ENCODE measurements at regions not wholly inside any gene's neighbourhood (a gene's known extent, or its start where the extent isn't known, plus 50 kb on each side); places are given as distances from the start of the nearest gene placed in this dataset.

GRCh38 chr10:83078160-83078559, 1061.1 kb upstream of the GHITM start:
- no peak overlapping the region for H3K4me2 ChIP-seq (ENCODE audit: low read depth, low read length)
- H3K36me3 ChIP-seq (replicated peaks; ENCODE audit: insufficient read depth, low read length) = no peaks in the 10 kb centered on the region
- H3K4me1 ChIP-seq (ENCODE audit: low read length) = no peaks in the 10 kb centered on the region
- no peak overlapping the region for H3K27ac ChIP-seq (ENCODE audit: low read length)
- H3K9me2 ChIP-seq (replicated peaks; ENCODE audit: insufficient read depth, low read length) = no peaks in the 10 kb centered on the region
- no peak overlapping the region for H2AFZ ChIP-seq (ENCODE audit: low read length)
- no peaks in the 10 kb centered on the region for H4K20me1 ChIP-seq (ENCODE audit: insufficient read depth, low read length)
- H3K9ac ChIP-seq (ENCODE audit: low read length) = no peak overlapping the region
- DNase-seq = peak; percentile 24
- no peaks in the 10 kb centered on the region for H3K9me3 ChIP-seq (replicated peaks; ENCODE audit: insufficient read depth, low read length)
- H3K4me3 ChIP-seq (ENCODE audit: low read length) = no peak overlapping the region
- no peaks in the 10 kb centered on the region for H3K27me3 ChIP-seq (replicated peaks; ENCODE audit: insufficient read depth, low read length)
- TF ChIP-seq EZH2phosphoT487 (IDR thresholded peaks at IDR 0.05; ENCODE audit: low read length) (no peak), EZH2 (optimal IDR thresholded peaks at IDR 0.05; ENCODE audit: low read depth, low read length) (no peak), CTCF (IDR thresholded peaks at IDR 0.05; ENCODE audit: low read length) (no peak)
- no peaks in the 10 kb centered on the region for H3K79me2 ChIP-seq (ENCODE audit: low read length)
- H3F3A ChIP-seq (ENCODE audit: insufficient read depth, low read length) = no peaks in the 10 kb centered on the region

- H4K20me1 ChIP-seq (ENCODE audit: insufficient read depth, low read length) = no peaks in the 10 kb centered on the region
- no peak for TF ChIP-seq CTCF (IDR thresholded peaks at IDR 0.05; ENCODE audit: low read length)
- TF ChIP-seq EZH2phosphoT487 (IDR thresholded peaks at IDR 0.05; ENCODE audit: low read length) = no peak
- no peaks in the 10 kb centered on the region for H3K27me3 ChIP-seq (replicated peaks; ENCODE audit: insufficient read depth, low read length)
- no peaks in the 10 kb centered on the region for H3K4me1 ChIP-seq (ENCODE audit: low read length)
- no peak overlapping the region for H3K4me3 ChIP-seq (ENCODE audit: low read length)
- H3K27ac ChIP-seq (ENCODE audit: low read length) = no peak overlapping the region
- no peaks in the 10 kb centered on the region for H3K9me2 ChIP-seq (replicated peaks; ENCODE audit: insufficient read depth, low read length)
- no peak overlapping the region for H3K4me2 ChIP-seq (ENCODE audit: low read depth, low read length)
- no peak for DNase-seq
- H3K9me3 ChIP-seq (replicated peaks; ENCODE audit: insufficient read depth, low read length) = no peaks in the 10 kb centered on the region
- H3F3A ChIP-seq (ENCODE audit: insufficient read depth, low read length) = no peaks in the 10 kb centered on the region
- no peak overlapping the region for H2AFZ ChIP-seq (ENCODE audit: low read length)
- H3K79me2 ChIP-seq (ENCODE audit: low read length) = no peaks in the 10 kb centered on the region
- H3K36me3 ChIP-seq (replicated peaks; ENCODE audit: insufficient read depth, low read length) = no peaks in the 10 kb centered on the region
- no peak overlapping the region for H3K9ac ChIP-seq (ENCODE audit: low read length)
Observed at GRCh38 chr10:83078645-83079044, 1060.7 kb upstream of the GHITM start.

GRCh38 chr10:83083831-83084230, 1055.5 kb upstream of the GHITM start:
- no peaks in the 10 kb centered on the region for H3K79me2 ChIP-seq (ENCODE audit: low read length)
- no peaks in the 10 kb centered on the region for H3K36me3 ChIP-seq (replicated peaks; ENCODE audit: insufficient read depth, low read length)
- no peaks in the 10 kb centered on the region for H3K27me3 ChIP-seq (replicated peaks; ENCODE audit: insufficient read depth, low read length)
- H3K27ac ChIP-seq (ENCODE audit: low read length) = no peak overlapping the region
- no peak overlapping the region for H3K4me3 ChIP-seq (ENCODE audit: low read length)
- DNase-seq = no peak
- H3K9me3 ChIP-seq (replicated peaks; ENCODE audit: insufficient read depth, low read length) = no peaks in the 10 kb centered on the region
- H3K4me2 ChIP-seq (ENCODE audit: low read depth, low read length) = no peak overlapping the region
- no peak overlapping the region for H3K9ac ChIP-seq (ENCODE audit: low read length)
- H3K9me2 ChIP-seq (replicated peaks; ENCODE audit: insufficient read depth, low read length) = no peaks in the 10 kb centered on the region
- H4K20me1 ChIP-seq (ENCODE audit: insufficient read depth, low read length) = no peaks in the 10 kb centered on the region
- no peaks in the 10 kb centered on the region for H3F3A ChIP-seq (ENCODE audit: insufficient read depth, low read length)
- no peak for TF ChIP-seq CTCF (IDR thresholded peaks at IDR 0.05; ENCODE audit: low read length)
- no peak for TF ChIP-seq EZH2phosphoT487 (IDR thresholded peaks at IDR 0.05; ENCODE audit: low read length)
- TF ChIP-seq EZH2 (optimal IDR thresholded peaks at IDR 0.05; ENCODE audit: low read depth, low read length) = no peak
- H2AFZ ChIP-seq (ENCODE audit: low read length) = no peak overlapping the region
- H3K4me1 ChIP-seq (ENCODE audit: low read length) = no peaks in the 10 kb centered on the region

Measured in MM.1S (cell line).